AG04450 (cell line): ENCODE measurements at regions not wholly inside any gene's neighbourhood (a gene's known extent, or its start where the extent isn't known, plus 50 kb on each side); places are given as distances from the start of the nearest gene placed in this dataset.

Source experiments
- CTCF ChIA-PET: fragments of 300-600, 350-600 bp; formaldehyde crosslinking; extraction: SDS; loops from one replicate; lab custom pipeline; 2022; ENCODE audit warnings: antibody characterized with exemption, inconsistent platforms; lab: Charles Lee
- POLR2A ChIA-PET: fragments of 350-600 bp; formaldehyde crosslinking; extraction: SDS; loops from one replicate; lab custom pipeline; 2021; ENCODE audit warnings: antibody characterized with exemption, inconsistent platforms; lab: Yijun Ruan, JAX
- DNase-seq: peaks from one replicate; pipeline ENCODE4 v3.0.0-alpha.2; 2011; ENCODE audit warnings: low read depth, low spot score
- H3K27ac ChIP-seq: one replicate; pipeline ENCODE4 v1.5.1; 2012; ENCODE audit warnings: low read depth, low read length, control low read depth
- H3K27me3 ChIP-seq: one replicate; pipeline ENCODE4 v1.6.0; 2012; ENCODE audit warnings: low read length; ENCODE audit not compliant: control insufficient read depth, insufficient read depth
- H3K4me3 ChIP-seq: 2 replicates; pipeline ENCODE4 v1.5.1; 2011; ENCODE audit warnings: mild to moderate bottlenecking, low read depth, low read length, control low read depth
- H3K9me3 ChIP-seq: 2 replicates; pipeline ENCODE4 v1.5.1; 2012; ENCODE audit warnings: low read length; ENCODE audit not compliant: control insufficient read depth, insufficient read depth
- CTCF ChIP-seq: IDR thresholded peaks from 2 replicates; pipeline ENCODE4 v1.5.1; 2011; ENCODE audit warnings: low read depth, low read length, control low read depth, inconsistent platforms

- ChIA-PET CTCF (no interaction called here), POLR2A (no interaction called here)
- no peak overlapping the region for H3K4me3 ChIP-seq
- no peak for DNase-seq
- H3K27me3 ChIP-seq: no peaks in the 10 kb centered on the region
- H3K9me3 ChIP-seq: no peaks in the 10 kb centered on the region
- H3K27ac ChIP-seq: no peak overlapping the region
- TF ChIP-seq CTCF: no peak
These were observed 275.4 kb upstream of the PITX2 start for GRCh38 chr4:110898290-110898689.

GRCh38 chr4:110900213-110900769 is 277.4 kb upstream of the PITX2 start:
- H3K27ac ChIP-seq: no peak overlapping the region
- no peaks in the 10 kb centered on the region for H3K9me3 ChIP-seq
- no peak for TF ChIP-seq CTCF
- POLR2A ChIA-PET: no interaction called here
- H3K27me3 ChIP-seq: no peaks in the 10 kb centered on the region
- no peak for DNase-seq
- H3K4me3 ChIP-seq: no peak overlapping the region
- CTCF ChIA-PET: no interaction called here

- no peak for DNase-seq
- ChIA-PET POLR2A (no interaction called here), CTCF (interaction anchor here (0.6 kb wide), 1 partner anchor 344 kb away, joined by 3 read pairs; no protein-coding TSS in a partner anchor)
- Histone ChIP-seq H3K9me3 (no peaks in the 10 kb centered on the region), H3K27ac (no peak overlapping the region), H3K27me3 (no peaks in the 10 kb centered on the region), H3K4me3 (no peak overlapping the region)
- TF ChIP-seq CTCF: no peak
These were observed 279.6 kb upstream of the PITX2 start for GRCh38 chr4:110902500-110902899.

GRCh38 chr4:110904435-110905065 is 281.7 kb upstream of the PITX2 start:
- no peak overlapping the region for H3K4me3 ChIP-seq
- CTCF ChIA-PET: no interaction called here

More at GRCh38 chr4:110904435-110905065, 281.7 kb upstream of the PITX2 start:
- DNase-seq: no peak
- Histone ChIP-seq H3K9me3 (no peaks in the 10 kb centered on the region), H3K27ac (no peak overlapping the region), H3K27me3 (no peaks in the 10 kb centered on the region)
- TF ChIP-seq CTCF: no peak
- POLR2A ChIA-PET: no interaction called here
